ENCODE measurements at regions not wholly inside any gene's neighbourhood (a gene's known extent, or its start where the extent isn't known, plus 50 kb on each side); places are given as distances from the start of the nearest gene placed in this dataset.
A peak's percentile ranks its signal among the peaks of the same experiment; 100 is the strongest.

- Mint-ChIP-seq H3K36me3 (ENCODE audit: insufficient read depth, unreplicated experiment) (no peaks in the 10 kb centered on the region), H3K4me3 (ENCODE audit: unreplicated experiment) (no peak overlapping the region), H3K4me1 (ENCODE audit: insufficient read depth, unreplicated experiment) (no peaks in the 10 kb centered on the region), H3K9me3 (ENCODE audit: unreplicated experiment) (no peaks in the 10 kb centered on the region), H3K27me3 (ENCODE audit: insufficient read depth, unreplicated experiment) (no peaks in the 10 kb centered on the region), H3K27ac (ENCODE audit: low read depth, unreplicated experiment) (no peak overlapping the region)
- no peak for TF ChIP-seq CTCF (IDR thresholded peaks at IDR 0.05; ENCODE audit: unreplicated experiment)
- CTCF ChIA-PET: no interaction called here
- POLR2A ChIA-PET: no interaction called here
- intact Hi-C loops (cut with micrococcal nuclease): no loop called here
- BruUV-seq (replicated peaks): no TSS peak
- DNase-seq (ENCODE audit: unreplicated experiment): no peak
These were observed 55.6 kb downstream of the PBDC1 start for GRCh38 chrX:76228499-76228898.

- TF ChIP-seq CTCF (IDR thresholded peaks at IDR 0.05; ENCODE audit: unreplicated experiment): no peak
- H3K4me1 Mint-ChIP-seq (ENCODE audit: insufficient read depth, unreplicated experiment): no peaks in the 10 kb centered on the region
- H3K4me3 Mint-ChIP-seq (ENCODE audit: unreplicated experiment): no peak overlapping the region
- no peak for DNase-seq (ENCODE audit: unreplicated experiment)
- POLR2A ChIA-PET: no interaction called here
- intact Hi-C loops (cut with micrococcal nuclease): no loop called here
- no peaks in the 10 kb centered on the region for H3K9me3 Mint-ChIP-seq (ENCODE audit: unreplicated experiment)
- H3K27ac Mint-ChIP-seq (ENCODE audit: low read depth, unreplicated experiment): no peak overlapping the region
- CTCF ChIA-PET: no interaction called here
- peaks cover 27% of the 10 kb centered on the region for H3K27me3 Mint-ChIP-seq (ENCODE audit: insufficient read depth, unreplicated experiment)
- no peaks in the 10 kb centered on the region for H3K36me3 Mint-ChIP-seq (ENCODE audit: insufficient read depth, unreplicated experiment)
- no TSS peak for BruUV-seq (replicated peaks)
These were observed 76.0 kb downstream of the PBDC1 start for GRCh38 chrX:76248901-76249300.

- no TSS peak for BruUV-seq (replicated peaks)
- peak; percentile 37 for TF ChIP-seq CTCF (IDR thresholded peaks at IDR 0.05; ENCODE audit: unreplicated experiment)
- no peak overlapping the region for H3K27ac Mint-ChIP-seq (ENCODE audit: low read depth, unreplicated experiment)
- ChIA-PET CTCF (interaction anchor here (0.6 to 1.2 kb wide), 6 partner anchors 16 to 1371 kb away, joined by 3 to 5 read pairs (median 4); partner anchors contain the start of gene PBDC1), POLR2A (no interaction called here)
- intact Hi-C loops (cut with micrococcal nuclease): loop anchor here (1.0 to 5.0 kb wide), 2 partner anchors 80 to 106 kb away; partner anchors contain the start of gene PBDC1
- no peaks in the 10 kb centered on the region for H3K36me3 Mint-ChIP-seq (ENCODE audit: insufficient read depth, unreplicated experiment)
- H3K4me3 Mint-ChIP-seq (ENCODE audit: unreplicated experiment): no peak overlapping the region
- DNase-seq (ENCODE audit: unreplicated experiment): peak; percentile 66
- no peaks in the 10 kb centered on the region for H3K9me3 Mint-ChIP-seq (ENCODE audit: unreplicated experiment)
- no peaks in the 10 kb centered on the region for H3K4me1 Mint-ChIP-seq (ENCODE audit: insufficient read depth, unreplicated experiment)
- H3K27me3 Mint-ChIP-seq (ENCODE audit: insufficient read depth, unreplicated experiment): peaks cover 18% of the 10 kb centered on the region
These were observed 80.6 kb downstream of the PBDC1 start for GRCh38 chrX:76253432-76253831.

- Mint-ChIP-seq H3K27me3 (ENCODE audit: insufficient read depth, unreplicated experiment) (no peaks in the 10 kb centered on the region), H3K4me3 (ENCODE audit: unreplicated experiment) (no peak overlapping the region), H3K9me3 (ENCODE audit: unreplicated experiment) (peaks cover 7% of the 10 kb centered on the region), H3K4me1 (ENCODE audit: insufficient read depth, unreplicated experiment) (no peaks in the 10 kb centered on the region), H3K27ac (ENCODE audit: low read depth, unreplicated experiment) (no peak overlapping the region), H3K36me3 (ENCODE audit: insufficient read depth, unreplicated experiment) (no peaks in the 10 kb centered on the region)
- peak; percentile 64 for TF ChIP-seq CTCF (IDR thresholded peaks at IDR 0.05; ENCODE audit: unreplicated experiment)
- ChIA-PET CTCF (interaction anchor here (0.5 to 2.9 kb wide), 29 partner anchors 9 to 1813 kb away, joined by 3 to 68 read pairs (median 4); partner anchors contain the start of gene MAGEE1), POLR2A (interaction anchor here (0.7 to 1.3 kb wide), 2 partner anchors 176 to 1617 kb away, joined by 3 to 5 read pairs; no protein-coding TSS in a partner anchor)
- intact Hi-C loops (cut with micrococcal nuclease): loop anchor here (1.0 to 5.0 kb wide), 3 partner anchors 175 to 1750 kb away; no protein-coding TSS in a partner anchor
- peak; percentile 60 for DNase-seq (ENCODE audit: unreplicated experiment)
- no TSS peak for BruUV-seq (replicated peaks)
These were observed 106.1 kb downstream of the PBDC1 start for GRCh38 chrX:76279007-76279406.
